ENCODE measurements at regions not wholly inside any gene's neighbourhood (a gene's known extent, or its start where the extent isn't known, plus 50 kb on each side); places are given as distances from the start of the nearest gene placed in this dataset.

- DNase-seq, result no peak
These were observed 53.1 kb downstream of the ATXN3L start for GRCh38 chrX:13266641-13267345.

GRCh38 chrX:13265549-13266132 lies 54.2 kb downstream of the ATXN3L start:
- no peak for DNase-seq

GRCh38 chrX:13265111-13265510 lies 54.7 kb downstream of the ATXN3L start:
- DNase-seq, result no peak

GRCh38 chrX:13263560-13264251 lies 56.1 kb downstream of the ATXN3L start:
- DNase-seq, result no peak

- no peak for DNase-seq
These were observed 58.5 kb downstream of the ATXN3L start for GRCh38 chrX:13261348-13261747.

- no peak for DNase-seq
These were observed 59.3 kb downstream of the ATXN3L start for GRCh38 chrX:13260598-13260997.

- DNase-seq, result no peak
These were observed 61.1 kb downstream of the ATXN3L start for GRCh38 chrX:13258725-13259124.

GRCh38 chrX:13258052-13258444 lies 61.8 kb downstream of the ATXN3L start:
- no peak for DNase-seq

- DNase-seq, result no peak
These were observed 62.4 kb downstream of the ATXN3L start for GRCh38 chrX:13257223-13258051.

GRCh38 chrX:13256603-13257002 lies 63.2 kb downstream of the ATXN3L start:
- DNase-seq, result no peak

- no peak for DNase-seq
These were observed 65.0 kb downstream of the ATXN3L start for GRCh38 chrX:13254870-13255269.

- no peak for DNase-seq
These were observed 65.6 kb downstream of the ATXN3L start for GRCh38 chrX:13254076-13254785.

GRCh38 chrX:13253223-13253622 lies 66.6 kb downstream of the ATXN3L start:
- no peak for DNase-seq

- no peak for DNase-seq
These were observed 67.1 kb downstream of the ATXN3L start for GRCh38 chrX:13252726-13253125.

- no peak for DNase-seq
These were observed 68.8 kb downstream of the ATXN3L start for GRCh38 chrX:13250826-13251580.

- DNase-seq, result no peak
These were observed 70.9 kb downstream of the ATXN3L start for GRCh38 chrX:13248867-13249486.

- no peak for DNase-seq
These were observed 80.6 kb downstream of the ATXN3L start for GRCh38 chrX:13239272-13239671.

GRCh38 chrX:13235930-13236329 lies 83.9 kb downstream of the ATXN3L start:
- DNase-seq, result peak; percentile 63

- no peak for DNase-seq
These were observed 87.4 kb downstream of the ATXN3L start for GRCh38 chrX:13232484-13232883.

GRCh38 chrX:13226214-13226613 lies 93.6 kb downstream of the ATXN3L start:
- no peak for DNase-seq

- no peak for DNase-seq
These were observed 95.8 kb downstream of the ATXN3L start for GRCh38 chrX:13223868-13224567.

Data from NCI-H2227 treated with DMSO at 0.1 percent for 48 hours (cell line).